M059J (cell line): ENCODE measurements at regions not wholly inside any gene's neighbourhood (a gene's known extent, or its start where the extent isn't known, plus 50 kb on each side); places are given as distances from the start of the nearest gene placed in this dataset.
A peak's percentile ranks its signal among the peaks of the same experiment; 100 is the strongest.

Source experiments
- DNase-seq: peaks from one replicate; pipeline ENCODE4 v3.0.0-alpha.2; 2012; ENCODE audit warnings: low read depth

DNA sequence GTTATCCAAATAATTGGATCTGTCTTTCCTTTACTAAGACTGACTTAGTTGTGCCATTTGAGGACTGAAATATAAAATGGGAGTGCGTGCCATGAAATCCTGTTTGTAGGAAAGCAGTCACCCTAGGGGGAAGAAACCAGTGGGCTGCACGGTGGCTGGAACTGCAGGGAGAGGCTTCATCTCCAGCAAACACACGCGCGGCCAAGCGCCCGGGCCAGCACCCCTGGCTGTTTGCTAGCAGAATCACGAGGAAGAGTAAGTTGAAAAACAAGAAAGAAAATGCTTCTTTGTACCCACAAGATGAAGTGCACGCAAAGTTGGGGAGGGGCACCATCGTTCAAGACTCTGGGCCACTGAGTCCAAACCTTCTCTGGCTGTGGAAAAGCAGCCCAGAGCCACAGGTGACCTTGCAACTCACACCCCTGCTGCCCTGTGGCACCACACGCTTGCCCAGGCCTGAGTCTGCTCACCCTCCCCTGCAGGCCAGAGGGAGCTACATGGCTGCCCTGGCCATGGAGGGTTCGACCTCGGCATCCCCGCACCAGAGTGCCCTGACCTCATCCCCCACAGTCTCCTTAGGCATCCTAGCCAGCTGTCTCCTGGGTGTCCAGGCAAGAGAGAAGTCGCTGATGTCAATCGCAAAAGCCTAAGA, 55.2 kb downstream of the IRX2 start:
- DNase-seq: no peak

DNA sequence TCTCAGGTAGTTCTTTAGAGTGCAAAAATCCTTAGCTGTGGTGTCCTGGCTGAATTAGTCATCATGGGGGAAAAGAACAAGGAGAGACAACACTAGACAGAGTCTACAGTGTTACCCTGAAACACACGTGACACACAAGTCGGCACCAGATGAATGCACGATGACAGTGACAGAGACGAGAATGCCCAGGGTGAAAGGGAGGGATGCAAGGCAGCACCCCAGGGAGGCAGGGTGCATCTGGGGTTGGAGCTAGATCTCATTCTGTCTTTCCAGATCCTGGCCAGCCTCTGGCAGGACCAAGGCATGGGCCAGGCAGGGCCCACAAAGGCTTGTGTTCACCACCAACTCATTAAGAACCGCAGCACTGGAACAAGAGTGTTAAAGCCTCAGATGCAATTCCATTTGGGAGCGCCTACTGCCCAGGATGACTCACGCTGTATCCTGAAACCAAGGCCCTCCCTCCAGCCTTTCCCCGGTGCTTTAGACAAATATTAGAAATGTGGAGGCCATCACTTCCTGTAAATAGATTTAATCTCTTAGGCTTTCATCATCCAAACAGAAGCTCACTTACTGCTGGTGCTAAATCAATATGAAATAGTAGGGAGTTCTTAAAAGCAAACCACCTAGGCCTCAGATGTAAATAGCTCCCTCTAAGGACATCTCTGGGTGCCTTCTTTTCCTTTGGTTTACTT, 56.1 kb downstream of the IRX2 start:
- DNase-seq: no peak

- DNase-seq: no peak
These were observed 59.9 kb downstream of the IRX2 start for GRCh38 chr5:2691530-2691929.

DNA sequence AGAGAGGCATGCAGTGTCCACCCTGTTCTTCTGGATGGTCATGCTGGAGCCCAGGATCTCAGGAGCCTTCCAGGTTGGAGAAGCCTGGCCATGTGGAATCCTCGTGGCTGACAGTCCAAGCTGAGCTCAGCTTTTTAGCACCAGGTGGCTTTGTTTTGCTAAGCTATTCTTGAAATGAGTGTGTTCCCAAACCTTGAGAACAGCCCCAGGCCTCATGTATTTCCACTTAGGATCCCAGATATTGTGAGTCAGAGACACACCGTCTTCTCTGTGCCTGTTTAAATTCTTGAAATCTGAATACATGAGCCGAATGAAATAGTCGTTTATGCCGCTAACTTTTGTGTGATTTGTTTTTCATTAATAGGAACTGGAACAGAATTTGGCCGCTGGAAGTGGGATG, 61.2 kb downstream of the IRX2 start:
- no peak for DNase-seq

GRCh38 chr5:2688586-2688985, 62.9 kb downstream of the IRX2 start:
- DNase-seq: no peak

DNA sequence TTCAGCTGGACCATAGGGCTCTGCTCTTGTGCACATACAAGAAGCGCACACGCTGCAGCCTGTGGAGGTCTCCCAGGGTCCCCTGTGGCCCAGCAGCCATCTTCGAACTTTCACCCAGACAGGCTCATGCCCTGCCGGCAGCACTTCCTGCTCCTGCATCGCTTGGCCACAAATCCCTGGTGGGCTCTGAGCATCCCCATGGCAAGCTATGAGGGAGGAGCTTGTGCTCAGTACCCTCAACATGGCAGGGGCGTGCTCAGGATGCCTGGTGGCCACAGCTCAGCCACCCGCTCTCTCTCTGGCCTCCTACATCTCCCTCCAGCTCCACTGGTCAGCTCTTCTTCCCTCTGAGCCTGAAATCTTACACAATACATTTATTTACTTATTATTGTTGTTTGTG, 63.7 kb downstream of the IRX2 start:
- no peak for DNase-seq

GRCh38 chr5:2686321-2687124, 65.0 kb downstream of the IRX2 start:
- DNase-seq: no peak

DNA sequence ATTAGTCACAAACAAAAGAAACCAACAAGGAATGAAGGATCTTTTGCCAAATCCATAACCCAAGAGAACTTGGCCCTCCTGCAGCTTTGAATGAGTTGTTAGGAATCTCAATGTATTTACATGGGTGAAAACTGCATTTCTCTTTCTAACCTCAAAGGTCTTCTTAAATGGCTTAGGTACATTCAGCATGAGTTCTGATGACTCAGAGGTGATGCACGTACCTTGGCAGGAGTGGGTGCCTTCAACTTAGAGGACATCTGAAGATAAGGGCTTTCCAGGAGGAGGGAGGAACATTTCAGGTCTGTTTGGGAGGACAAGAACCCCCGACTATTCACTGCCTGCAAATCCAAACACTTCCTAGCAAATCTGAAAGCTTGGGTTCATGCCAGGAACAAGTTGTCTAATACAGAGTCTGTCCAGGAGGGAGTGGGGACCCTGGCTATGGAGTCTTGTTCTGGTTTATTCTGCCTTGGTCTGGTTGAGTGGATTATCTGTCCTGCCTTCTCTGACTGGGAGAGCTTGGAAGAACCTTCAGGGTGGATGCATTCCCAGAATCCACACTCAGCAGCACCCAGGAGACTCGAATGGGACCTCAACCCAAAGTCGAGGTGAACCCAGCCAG, 65.7 kb downstream of the IRX2 start:
- peak; percentile 11 for DNase-seq

DNA sequence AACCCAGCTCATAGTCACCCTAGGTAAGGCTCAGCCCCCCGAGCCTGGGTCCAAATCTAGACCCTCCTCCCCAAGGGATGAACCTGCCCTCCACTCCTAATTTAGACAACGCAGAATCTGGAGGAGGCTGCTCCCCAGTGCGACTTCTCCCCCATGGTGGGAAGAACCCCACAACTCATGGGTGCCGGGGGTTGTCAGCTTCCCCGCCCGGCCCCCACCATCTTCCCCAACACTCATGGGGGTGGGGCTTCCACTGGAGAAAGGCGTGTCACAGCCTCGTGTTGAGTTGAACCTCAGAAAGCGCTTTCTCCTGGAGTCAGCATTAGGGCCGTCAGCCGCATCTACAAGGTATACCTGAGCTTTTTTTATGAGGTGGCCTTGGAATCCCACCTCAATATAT, 66.9 kb downstream of the IRX2 start:
- no peak for DNase-seq

DNA sequence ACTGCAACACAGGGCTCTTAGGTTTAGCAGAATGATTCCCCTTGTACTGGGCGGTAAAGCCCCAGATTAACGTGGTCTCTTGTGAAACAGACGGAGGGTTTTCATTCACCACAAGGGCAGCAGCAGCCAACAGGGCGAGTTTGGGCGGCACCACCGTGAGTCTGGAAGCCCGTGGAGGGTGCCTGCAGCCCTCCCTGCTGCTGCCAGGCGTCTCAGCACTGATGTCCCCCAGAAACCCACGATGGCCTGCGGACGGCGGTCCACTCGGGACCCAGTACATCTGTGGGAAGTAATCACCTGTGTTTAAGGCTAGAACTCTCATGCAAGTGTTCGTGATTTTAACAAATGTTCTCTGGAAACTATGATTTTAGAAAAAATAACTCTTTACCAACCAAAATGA, 67.8 kb downstream of the IRX2 start:
- no peak for DNase-seq

- no peak for DNase-seq
These were observed 70.0 kb downstream of the IRX2 start for GRCh38 chr5:2681476-2681875.

DNA sequence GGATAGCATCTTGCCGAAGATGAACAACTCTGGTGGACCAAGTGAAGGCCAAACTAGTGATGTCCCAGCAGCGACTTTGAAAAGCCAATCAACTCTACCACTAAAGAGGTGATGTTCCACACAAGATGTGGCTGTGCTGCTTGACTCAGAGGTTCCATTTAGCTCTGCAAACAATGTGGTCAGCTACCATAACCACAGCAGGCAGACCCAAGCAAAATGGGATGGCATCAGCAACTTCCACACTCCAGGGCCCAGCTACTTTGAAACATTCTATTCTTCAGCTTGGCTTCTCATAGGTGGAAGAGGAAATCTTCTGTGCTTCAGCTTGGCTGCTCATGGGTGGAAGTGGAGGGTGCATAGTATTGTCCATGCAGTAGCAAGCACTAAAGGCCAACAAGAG, 70.5 kb downstream of the IRX2 start:
- no peak for DNase-seq

GRCh38 chr5:2677689-2678088, 73.8 kb downstream of the IRX2 start:
- no peak for DNase-seq

GRCh38 chr5:2675548-2675947, 75.9 kb downstream of the IRX2 start:
- DNase-seq: no peak

- no peak for DNase-seq
These were observed 77.0 kb downstream of the IRX2 start for GRCh38 chr5:2674456-2674855.

DNA sequence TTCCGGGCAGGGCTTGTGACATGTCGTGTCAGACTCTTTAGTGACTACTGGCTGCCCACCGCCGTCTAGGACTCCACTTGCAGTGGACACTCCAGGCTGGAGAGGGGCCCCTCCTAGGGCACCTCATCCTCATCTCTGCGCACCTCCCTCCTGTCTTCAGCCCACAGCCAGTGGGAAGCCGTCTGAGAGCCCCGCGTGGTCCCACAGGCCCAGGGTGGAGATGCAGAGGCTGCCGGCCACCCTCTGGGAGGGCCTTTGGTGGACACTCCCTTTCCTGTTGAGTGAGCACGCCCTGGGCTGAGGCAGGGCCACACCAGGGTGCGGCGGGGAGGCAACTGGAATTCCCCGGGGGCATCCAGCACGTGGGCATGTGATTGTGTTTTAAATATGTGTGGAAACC, 80.5 kb downstream of the IRX2 start:
- no peak for DNase-seq

GRCh38 chr5:2669913-2670312, 81.6 kb downstream of the IRX2 start:
- DNase-seq: no peak

- DNase-seq: no peak
These were observed 82.2 kb downstream of the IRX2 start for GRCh38 chr5:2669259-2669658.

GRCh38 chr5:2666081-2666480, 85.4 kb downstream of the IRX2 start:
- DNase-seq: no peak

DNA sequence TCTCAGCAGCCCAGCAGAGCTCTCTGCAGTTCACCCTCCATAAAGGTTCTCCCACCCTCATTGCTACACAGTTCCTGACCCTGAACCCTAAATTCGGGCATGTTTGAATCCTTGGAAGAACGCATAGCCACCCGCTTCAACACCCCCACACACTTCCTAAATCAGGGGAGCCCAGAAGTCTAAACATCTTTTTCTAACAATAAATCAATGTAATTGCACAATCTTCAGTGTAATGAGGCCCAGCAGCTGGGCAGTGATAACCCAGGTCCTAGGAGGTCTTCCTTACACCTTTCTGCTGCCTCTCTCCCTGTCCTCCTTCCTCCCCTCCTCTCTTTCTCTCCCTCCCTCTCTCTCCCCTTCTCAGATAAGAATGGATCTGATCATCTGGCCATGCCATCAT, 88.0 kb downstream of the IRX2 start:
- DNase-seq: no peak

DNA sequence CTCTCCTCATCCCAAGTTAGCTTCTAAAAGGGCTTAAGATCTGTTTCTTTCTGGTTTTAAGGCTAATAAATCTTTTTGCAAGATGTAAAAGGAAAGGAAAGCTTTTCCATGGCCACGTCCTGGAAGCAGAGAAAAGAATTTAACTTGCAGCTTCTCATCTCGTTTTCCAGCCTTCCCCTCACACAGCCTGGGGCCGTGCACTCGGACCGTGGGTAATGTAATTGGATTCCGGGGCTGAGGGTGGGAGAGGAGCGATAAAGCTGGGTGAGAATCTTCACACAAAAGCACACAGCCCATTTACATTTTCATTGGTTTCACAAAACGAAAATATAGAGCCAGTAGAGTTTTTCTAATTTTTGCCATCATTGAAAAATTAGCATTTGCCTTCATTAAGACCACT, 91.2 kb downstream of the IRX2 start:
- DNase-seq: no peak

GRCh38 chr5:2658881-2659470, 92.5 kb downstream of the IRX2 start:
- no peak for DNase-seq
